ENCODE measurements at regions not wholly inside any gene's neighbourhood (a gene's known extent, or its start where the extent isn't known, plus 50 kb on each side); places are given as distances from the start of the nearest gene placed in this dataset.

- TF ChIP-seq CTCF (IDR thresholded peaks at IDR 0.05) (no peak), POLR2A (IDR thresholded peaks at IDR 0.05) (no peak), POLR2AphosphoS5 (IDR thresholded peaks at IDR 0.05) (no peak)
Measured at GRCh38 chr15:96086164-96086563, 244.3 kb upstream of the NR2F2 start.
